SK-N-SH treated with all-trans-retinoic acid at 6 μM for 48 hours (cell line): ENCODE measurements at regions not wholly inside any gene's neighbourhood (a gene's known extent, or its start where the extent isn't known, plus 50 kb on each side); places are given as distances from the start of the nearest gene placed in this dataset.

ENCODE experiments used
- ARNTL ChIP-seq: fragments of 450-650 bp; formaldehyde crosslinking; IDR thresholded peaks from 2 replicates; pipeline ENCODE4 v1.5.0; 2020; ENCODE audit warnings: low read depth, mild to moderate bottlenecking, moderate library complexity, borderline replicate concordance
- ZNF70 ChIP-seq: fragments of 450-650 bp; formaldehyde crosslinking; IDR thresholded peaks from 2 replicates; pipeline ENCODE4 v1.5.0; 2020; ENCODE audit warnings: mild to moderate bottlenecking, moderate library complexity
- TF ChIP-seq, protein P1 (sequence below): fragments of 250-450 bp; sonication (Bioruptor Pico); IDR thresholded peaks from 2 replicates; pipeline ENCODE4 v1.8.0; 2020; ENCODE audit warnings: mild to moderate bottlenecking, moderate library complexity, borderline replicate concordance

DNA sequence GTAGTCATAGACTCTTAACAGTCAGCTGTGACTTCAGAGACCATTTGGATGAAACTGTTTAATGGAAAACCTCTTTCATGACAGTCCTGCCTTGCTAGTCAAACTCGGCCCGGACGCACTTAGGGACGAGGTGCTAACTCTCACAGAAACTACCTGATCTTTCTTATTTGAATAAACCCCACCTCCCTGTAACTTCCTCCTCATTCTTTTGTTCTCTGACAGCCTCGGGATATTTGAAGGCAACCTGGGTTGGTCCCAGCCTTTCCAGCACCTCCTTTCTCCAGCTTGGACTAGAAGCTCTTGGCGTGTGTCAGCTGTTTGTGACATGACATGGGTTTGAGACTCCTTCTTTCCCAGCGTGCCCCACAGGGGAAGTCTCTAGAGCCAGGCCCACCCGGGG, 175.3 kb upstream of the EXOC2 start:
- TF ChIP-seq, protein P1, sequence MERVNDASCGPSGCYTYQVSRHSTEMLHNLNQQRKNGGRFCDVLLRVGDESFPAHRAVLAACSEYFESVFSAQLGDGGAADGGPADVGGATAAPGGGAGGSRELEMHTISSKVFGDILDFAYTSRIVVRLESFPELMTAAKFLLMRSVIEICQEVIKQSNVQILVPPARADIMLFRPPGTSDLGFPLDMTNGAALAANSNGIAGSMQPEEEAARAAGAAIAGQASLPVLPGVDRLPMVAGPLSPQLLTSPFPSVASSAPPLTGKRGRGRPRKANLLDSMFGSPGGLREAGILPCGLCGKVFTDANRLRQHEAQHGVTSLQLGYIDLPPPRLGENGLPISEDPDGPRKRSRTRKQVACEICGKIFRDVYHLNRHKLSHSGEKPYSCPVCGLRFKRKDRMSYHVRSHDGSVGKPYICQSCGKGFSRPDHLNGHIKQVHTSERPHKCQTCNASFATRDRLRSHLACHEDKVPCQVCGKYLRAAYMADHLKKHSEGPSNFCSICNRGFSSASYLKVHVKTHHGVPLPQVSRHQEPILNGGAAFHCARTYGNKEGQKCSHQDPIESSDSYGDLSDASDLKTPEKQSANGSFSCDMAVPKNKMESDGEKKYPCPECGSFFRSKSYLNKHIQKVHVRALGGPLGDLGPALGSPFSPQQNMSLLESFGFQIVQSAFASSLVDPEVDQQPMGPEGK (CRISPR knock-in tag) = no peak
- TF ChIP-seq ZNF70 (CRISPR knock-in tag) (no peak), ARNTL (no peak)
